IMR-90 (cell line): ENCODE measurements at regions not wholly inside any gene's neighbourhood (a gene's known extent, or its start where the extent isn't known, plus 50 kb on each side); places are given as distances from the start of the nearest gene placed in this dataset.

ENCODE experiments used
- ATAC-seq: fragments of 200-7000 bp; cut with Tn5 transposase; 2 replicates; pipeline ENCODE4 v1.9.1; 2020; ENCODE audit warnings: low read depth, mild to moderate bottlenecking, moderate library complexity
- BruUV-seq: library from RNA; stranded (reverse); fragments of 400-500 nt; replicated peaks from 2 replicates; lab custom pipeline; 2021; lab: Mats Ljungman, UMichigan
- CTCF ChIA-PET: fragments of 300-600 bp; formaldehyde crosslinking; extraction: SDS; loops from one replicate; lab custom pipeline; 2021; ENCODE audit warnings: antibody characterized with exemption; lab: Yijun Ruan, JAX
- POLR2A ChIA-PET: fragments of 300-600 bp; sonication (Branson Sonifier 250); formaldehyde crosslinking; loops from one replicate; lab custom pipeline; 2022; ENCODE audit warnings: antibody characterized with exemption; ENCODE audit not compliant: unreplicated experiment; lab: Charles Lee
- DNase-seq: peaks from one replicate; pipeline ENCODE4 v3.0.0; 2013
- H2AFZ ChIP-seq: replicated peaks from 2 replicates; pipeline ENCODE3; 2013; ENCODE audit warnings: low read length, mild to moderate bottlenecking; ENCODE audit not compliant: poor library complexity
- H2AK5ac ChIP-seq: 2 replicates; pipeline ENCODE4 v1.6.1; 2013; ENCODE audit warnings: low read depth, low read length, inconsistent platforms
- H2AK9ac ChIP-seq: replicated peaks from 2 replicates; pipeline ENCODE3; 2013; ENCODE audit warnings: mild to moderate bottlenecking, low read depth, low read length, moderate library complexity; ENCODE audit not compliant: poor library complexity
- H2BK120ac ChIP-seq: 2 replicates; pipeline ENCODE4 v1.6.1; 2013; ENCODE audit warnings: low read depth, low read length, inconsistent platforms
- H2BK15ac ChIP-seq: 3 replicates; pipeline ENCODE4 v1.6.1; 2013; ENCODE audit warnings: low read depth, low read length, inconsistent platforms
- H2BK20ac ChIP-seq: 2 replicates; pipeline ENCODE4 v1.6.1; 2013; ENCODE audit warnings: low read depth, mild to moderate bottlenecking, inconsistent platforms, low read length, moderate library complexity
- H2BK5ac ChIP-seq: 2 replicates; pipeline ENCODE4 v1.6.1; 2013; ENCODE audit warnings: mild to moderate bottlenecking, low read depth, low read length, inconsistent platforms; ENCODE audit not compliant: poor library complexity, severe bottlenecking
- H3K14ac ChIP-seq: replicated peaks from 2 replicates; pipeline ENCODE4 v1.6.1; 2013; ENCODE audit warnings: low read depth, low read length, inconsistent platforms
- H3K18ac ChIP-seq: 2 replicates; pipeline ENCODE4 v1.6.1; 2013; ENCODE audit warnings: low read depth, low read length, control low read depth
- H3K23ac ChIP-seq: 2 replicates; pipeline ENCODE4 v1.6.1; 2013; ENCODE audit warnings: low read depth, low read length, inconsistent platforms
- H3K27ac ChIP-seq: 2 replicates; pipeline ENCODE4 v1.5.1; 2013; ENCODE audit warnings: mild to moderate bottlenecking, control low read depth, low read length; ENCODE audit not compliant: insufficient read depth
- H3K27me3 ChIP-seq: 2 replicates; pipeline ENCODE4 v1.6.1; 2013; ENCODE audit warnings: low read length; ENCODE audit not compliant: control insufficient read depth, insufficient read depth
- H3K36me3 ChIP-seq: 2 replicates; pipeline ENCODE4 v1.6.1; 2013; ENCODE audit warnings: low read length, mixed read lengths; ENCODE audit not compliant: control insufficient read depth, insufficient read depth
- H3K4ac ChIP-seq: 2 replicates; pipeline ENCODE4 v1.6.1; 2013; ENCODE audit warnings: low read depth, low read length, inconsistent platforms
- H3K4me1 ChIP-seq: 2 replicates; pipeline ENCODE4 v1.6.1; 2013; ENCODE audit warnings: low read length, mixed read lengths; ENCODE audit not compliant: control insufficient read depth, insufficient read depth
- H3K4me2 ChIP-seq: 2 replicates; pipeline ENCODE4 v1.6.1; 2013; ENCODE audit warnings: low read depth, mild to moderate bottlenecking, control low read depth, low read length, moderate library complexity
- H3K4me3 ChIP-seq: 2 replicates; pipeline ENCODE4 v1.5.1; 2013; ENCODE audit warnings: low read depth, mild to moderate bottlenecking, control low read depth, low read length, moderate library complexity; ENCODE audit not compliant: insufficient read depth
- H3K56ac ChIP-seq: 2 replicates; pipeline ENCODE4 v1.6.1; 2013; ENCODE audit warnings: low read length, inconsistent platforms; ENCODE audit not compliant: insufficient read depth; ENCODE audit errors: extremely low read depth
- H3K79me1 ChIP-seq, 2 experiments: 2 replicates each; pipeline ENCODE4 v1.6.1; 2013; ENCODE audit warnings: low read length in 2 of 2, inconsistent platforms in 1 of 2, low read depth in 1 of 2
- H3K9ac ChIP-seq: 2 replicates; pipeline ENCODE4 v1.6.1; 2013; ENCODE audit warnings: low read depth, low read length, control low read depth
- H3K9me1 ChIP-seq: 2 replicates; pipeline ENCODE4 v1.6.1; 2013; ENCODE audit warnings: low read length, inconsistent platforms; ENCODE audit not compliant: insufficient read depth
- H3K9me3 ChIP-seq: 2 replicates; pipeline ENCODE4 v1.6.1; 2013; ENCODE audit warnings: low read length; ENCODE audit not compliant: control insufficient read depth, insufficient read depth
- H4K20me1 ChIP-seq: 2 replicates; pipeline ENCODE4 v1.6.1; 2013; ENCODE audit warnings: low read length, inconsistent platforms; ENCODE audit not compliant: insufficient read depth
- H4K5ac ChIP-seq: 2 replicates; pipeline ENCODE4 v1.6.1; 2013; ENCODE audit warnings: mild to moderate bottlenecking, low read depth, low read length, control low read depth
- H4K8ac ChIP-seq, 2 experiments: 2 replicates each; pipeline ENCODE4 v1.6.1; 2013; ENCODE audit warnings: low read depth in 2 of 2, low read length in 2 of 2, control low read depth in 1 of 2, inconsistent platforms in 1 of 2
- H4K91ac ChIP-seq: 2 replicates; pipeline ENCODE4 v1.6.1; 2013; ENCODE audit warnings: low read depth, low read length, inconsistent platforms; ENCODE audit not compliant: insufficient read depth
- BHLHE40 ChIP-seq: fragments of 150-350 bp; IDR thresholded peaks from 2 replicates; pipeline ENCODE4 v1.6.1; 2016; ENCODE audit warnings: mild to moderate bottlenecking, low read depth, low read length
- CEBPB ChIP-seq: IDR thresholded peaks from 2 replicates; pipeline ENCODE4 v1.6.1; 2012; ENCODE audit warnings: low read depth, low read length, improper control_type of control experiment
- CHD1 ChIP-seq: IDR thresholded peaks from 2 replicates; pipeline ENCODE4 v1.6.1; 2012; ENCODE audit warnings: low read depth, low read length, improper control_type of control experiment
- ELK1 ChIP-seq: fragments of 150-350 bp; IDR thresholded peaks from 2 replicates; pipeline ENCODE4 v1.6.1; 2016; ENCODE audit warnings: low read depth, mild to moderate bottlenecking, low read length, moderate library complexity, borderline replicate concordance
- FOS ChIP-seq: fragments of 150-350 bp; IDR thresholded peaks from 2 replicates; pipeline ENCODE4 v1.6.1; 2016; ENCODE audit warnings: low read depth, low read length
- MAFK ChIP-seq: IDR thresholded peaks from 2 replicates; pipeline ENCODE4 v1.6.1; 2012; ENCODE audit warnings: low read depth, low read length, improper control_type of control experiment
- MAZ ChIP-seq: IDR thresholded peaks from 2 replicates; pipeline ENCODE4 v1.6.1; 2012; ENCODE audit warnings: low read depth, mild to moderate bottlenecking, low read length, improper control_type of control experiment, moderate library complexity, borderline replicate concordance
- MXI1 ChIP-seq: IDR thresholded peaks from 2 replicates; pipeline ENCODE4 v1.6.1; 2012; ENCODE audit warnings: low read depth, mild to moderate bottlenecking, low read length, moderate library complexity, borderline replicate concordance
- NFE2L2 ChIP-seq: fragments of 150-350 bp; IDR thresholded peaks from 2 replicates; pipeline ENCODE4 v1.6.1; 2016; ENCODE audit warnings: low read depth, mild to moderate bottlenecking, low read length
- POLR2A ChIP-seq: IDR thresholded peaks from 2 replicates; pipeline ENCODE4 v1.6.1; 2012; ENCODE audit warnings: mild to moderate bottlenecking, low read depth, low read length
- RAD21 ChIP-seq: IDR thresholded peaks from 2 replicates; pipeline ENCODE4 v1.6.1; 2012; ENCODE audit warnings: low read length, improper control_type of control experiment
- RCOR1 ChIP-seq: IDR thresholded peaks from 2 replicates; pipeline ENCODE4 v1.6.1; 2012; ENCODE audit warnings: mild to moderate bottlenecking, low read length, improper control_type of control experiment; ENCODE audit not compliant: insufficient replicate concordance
- RFX5 ChIP-seq: IDR thresholded peaks from 2 replicates; pipeline ENCODE4 v1.8.0; 2012; ENCODE audit warnings: low read depth, mild to moderate bottlenecking, low read length, moderate library complexity
- SMC3 ChIP-seq: fragments of 150-350 bp; IDR thresholded peaks from 2 replicates; pipeline ENCODE4 v1.6.1; 2016; ENCODE audit warnings: low read depth, mild to moderate bottlenecking, antibody characterized with exemption, low read length, moderate library complexity
- WGBS, 2 experiments: methylation state at CpG; one replicate each; pipeline versions ENCODE4 v1.1.5 to v1.1.7; 2013; ENCODE audit warnings: missing lambda C conversion rate in 2 of 2; ENCODE audit not compliant: insufficient read length in 1 of 2; ENCODE audit errors: extremely low coverage in 2 of 2; 5-methylcytosine and 5-hydroxymethylcytosine counted together
- dilution Hi-C: fragments of 300-500 bp; cut with HindIII; formaldehyde crosslinking; loops from one replicate; pipeline ENCODE4 v1.14.3; 2018; ENCODE audit warnings: low sequenced_read_pairs; ENCODE audit not compliant: unreplicated experiment
- in situ Hi-C: fragments of 300-500 bp; cut with MboI; formaldehyde crosslinking; loops from 3 replicates; pipeline ENCODE4 v1.14.3; 2019; ENCODE audit warnings: low sequenced_read_pairs, inconsistent platforms, mixed read lengths
- intact Hi-C: fragments of 100-400 bp; cut with micrococcal nuclease; formaldehyde crosslinking; loops from 2 replicates; pipeline ENCODE4 v1.10.0; 2022
- TF ChIP-seq, protein P1 (sequence below): fragments of 150-350 bp; IDR thresholded peaks from 2 replicates; pipeline ENCODE4 v1.6.1; 2017; ENCODE audit warnings: mild to moderate bottlenecking, antibody characterized with exemption, low read length, low read depth
- TF ChIP-seq, protein P2 (sequence below): conservative IDR thresholded peaks from 2 replicates; pipeline ENCODE4 v1.5.1; 2012; ENCODE audit warnings: mild to moderate bottlenecking, low read depth, low read length, improper control_type of control experiment

GRCh38 chr14:96673706-96674105, 123.5 kb upstream of the VRK1 start:
- no peak overlapping the region for H4K91ac ChIP-seq
- BruUV-seq, result no TSS peak
- H3K23ac ChIP-seq, result no peak overlapping the region
- no peak for DNase-seq
- no peak overlapping the region for H2BK120ac ChIP-seq
- H4K5ac ChIP-seq, result no peak overlapping the region
- H3K9me1 ChIP-seq, result no peaks in the 10 kb centered on the region
- H3K9me3 ChIP-seq, result no peaks in the 10 kb centered on the region
- no peak for ATAC-seq
- H2BK20ac ChIP-seq, result no peak overlapping the region
- TF ChIP-seq RAD21, result no peak
- no peak for TF ChIP-seq FOS
- TF ChIP-seq RFX5, result no peak
- no peak for TF ChIP-seq SMC3
- no peak for TF ChIP-seq CHD1
- TF ChIP-seq CEBPB, result no peak
- no peak for TF ChIP-seq MAFK
- no peak for TF ChIP-seq POLR2A
- no peak for TF ChIP-seq RCOR1
- TF ChIP-seq, protein P1, sequence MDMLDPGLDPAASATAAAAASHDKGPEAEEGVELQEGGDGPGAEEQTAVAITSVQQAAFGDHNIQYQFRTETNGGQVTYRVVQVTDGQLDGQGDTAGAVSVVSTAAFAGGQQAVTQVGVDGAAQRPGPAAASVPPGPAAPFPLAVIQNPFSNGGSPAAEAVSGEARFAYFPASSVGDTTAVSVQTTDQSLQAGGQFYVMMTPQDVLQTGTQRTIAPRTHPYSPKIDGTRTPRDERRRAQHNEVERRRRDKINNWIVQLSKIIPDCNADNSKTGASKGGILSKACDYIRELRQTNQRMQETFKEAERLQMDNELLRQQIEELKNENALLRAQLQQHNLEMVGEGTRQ, result no peak
- TF ChIP-seq BHLHE40, result no peak
- no peak for TF ChIP-seq MAZ
- TF ChIP-seq, protein P2, sequence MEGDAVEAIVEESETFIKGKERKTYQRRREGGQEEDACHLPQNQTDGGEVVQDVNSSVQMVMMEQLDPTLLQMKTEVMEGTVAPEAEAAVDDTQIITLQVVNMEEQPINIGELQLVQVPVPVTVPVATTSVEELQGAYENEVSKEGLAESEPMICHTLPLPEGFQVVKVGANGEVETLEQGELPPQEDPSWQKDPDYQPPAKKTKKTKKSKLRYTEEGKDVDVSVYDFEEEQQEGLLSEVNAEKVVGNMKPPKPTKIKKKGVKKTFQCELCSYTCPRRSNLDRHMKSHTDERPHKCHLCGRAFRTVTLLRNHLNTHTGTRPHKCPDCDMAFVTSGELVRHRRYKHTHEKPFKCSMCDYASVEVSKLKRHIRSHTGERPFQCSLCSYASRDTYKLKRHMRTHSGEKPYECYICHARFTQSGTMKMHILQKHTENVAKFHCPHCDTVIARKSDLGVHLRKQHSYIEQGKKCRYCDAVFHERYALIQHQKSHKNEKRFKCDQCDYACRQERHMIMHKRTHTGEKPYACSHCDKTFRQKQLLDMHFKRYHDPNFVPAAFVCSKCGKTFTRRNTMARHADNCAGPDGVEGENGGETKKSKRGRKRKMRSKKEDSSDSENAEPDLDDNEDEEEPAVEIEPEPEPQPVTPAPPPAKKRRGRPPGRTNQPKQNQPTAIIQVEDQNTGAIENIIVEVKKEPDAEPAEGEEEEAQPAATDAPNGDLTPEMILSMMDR, result no peak
- no peak for TF ChIP-seq MXI1
- TF ChIP-seq NFE2L2, result no peak
- no peak for TF ChIP-seq ELK1
- no CpG with 5 or more reads among the region's 4 CpGs for WGBS, 2 experiments
- intact Hi-C loops, result no loop called here
- H3K9ac ChIP-seq, result no peak overlapping the region
- no peaks in the 10 kb centered on the region for H3K79me1 ChIP-seq
- no peak overlapping the region for H4K8ac ChIP-seq
- H4K20me1 ChIP-seq, result no peaks in the 10 kb centered on the region
- H3K4me2 ChIP-seq, result no peak overlapping the region
- H3K36me3 ChIP-seq, result no peaks in the 10 kb centered on the region
- dilution Hi-C loops, result no loop called here
- no peak overlapping the region for H2AK5ac ChIP-seq
- H2BK5ac ChIP-seq, result no peak overlapping the region
- H3K4me3 ChIP-seq, result no peak overlapping the region
- no peaks in the 10 kb centered on the region for H3K27me3 ChIP-seq
- H2AFZ ChIP-seq, result no peak overlapping the region
- no peak overlapping the region for H3K14ac ChIP-seq
- ChIA-PET CTCF (no interaction called here), POLR2A (no interaction called here)
- H3K18ac ChIP-seq, result no peak overlapping the region
- no peak overlapping the region for H3K56ac ChIP-seq
- H3K4ac ChIP-seq, result no peak overlapping the region
- no peak overlapping the region for H2BK15ac ChIP-seq
- H2AK9ac ChIP-seq, result no peak overlapping the region
- no peaks in the 10 kb centered on the region for H3K4me1 ChIP-seq
- no peak overlapping the region for H3K27ac ChIP-seq
- in situ Hi-C loops, result no loop called here
